A204.1 (cell line): ENCODE measurements at regions not wholly inside any gene's neighbourhood (a gene's known extent, or its start where the extent isn't known, plus 50 kb on each side); places are given as distances from the start of the nearest gene placed in this dataset.
"Not testable (repeated sequence)": the region's sequence is repeated elsewhere in the genome, so short reads cannot be mapped to it uniquely, and the experiment has no call there.

Experiments
- FAIRE-seq: peaks from 2 replicates; lab custom pipeline; 2012; peaks lifted over from hg19 to GRCh38; lab: Jason Lieb, UNC

GRCh38 chr5:103804711-103805110 lies 242.1 kb upstream of the NUDT12 start:
- no peak for FAIRE-seq

- no peak for FAIRE-seq
Measured at GRCh38 chr5:103801681-103802080, 239.1 kb upstream of the NUDT12 start.

DNA sequence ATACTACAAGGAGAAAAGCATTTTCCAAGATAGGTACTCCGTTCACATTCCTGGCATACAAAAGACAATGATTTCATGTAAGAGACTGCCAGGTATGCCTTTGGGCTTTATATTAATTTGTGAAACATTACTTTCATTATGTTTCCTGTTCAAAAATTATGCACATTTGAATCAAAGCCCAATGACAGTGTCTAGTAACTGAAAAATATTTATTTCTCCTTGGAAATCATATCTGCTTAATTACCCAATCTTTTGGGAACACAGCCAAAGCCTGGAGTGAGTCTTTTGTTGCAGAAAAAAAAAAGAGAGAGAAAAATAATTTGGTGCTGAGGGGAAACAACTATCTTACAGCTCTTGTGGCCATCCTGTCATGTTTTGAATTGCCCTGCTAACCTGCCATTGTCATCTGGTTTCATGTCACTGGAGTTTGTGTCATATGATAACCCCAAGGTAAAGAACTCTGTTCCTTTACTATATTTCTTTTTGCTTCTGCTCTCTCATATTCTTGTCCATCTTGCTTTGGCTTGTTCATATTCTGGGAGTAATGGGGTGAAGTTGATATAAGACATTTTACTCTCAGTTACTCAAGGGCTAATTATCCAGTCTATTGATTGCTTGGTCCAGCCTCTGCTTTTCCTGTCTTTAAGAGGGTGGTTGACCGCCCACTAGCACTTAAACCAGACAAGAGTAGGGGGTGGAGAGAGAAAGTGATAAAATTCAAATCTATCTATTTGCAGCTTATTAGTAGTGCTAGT lies 238.3 kb upstream of the NUDT12 start:
- FAIRE-seq, result no peak

GRCh38 chr5:103793595-103794182 lies 231.1 kb upstream of the NUDT12 start:
- FAIRE-seq, result no peak

- no peak for FAIRE-seq
Measured at GRCh38 chr5:103785569-103785968, 223.0 kb upstream of the NUDT12 start.

DNA sequence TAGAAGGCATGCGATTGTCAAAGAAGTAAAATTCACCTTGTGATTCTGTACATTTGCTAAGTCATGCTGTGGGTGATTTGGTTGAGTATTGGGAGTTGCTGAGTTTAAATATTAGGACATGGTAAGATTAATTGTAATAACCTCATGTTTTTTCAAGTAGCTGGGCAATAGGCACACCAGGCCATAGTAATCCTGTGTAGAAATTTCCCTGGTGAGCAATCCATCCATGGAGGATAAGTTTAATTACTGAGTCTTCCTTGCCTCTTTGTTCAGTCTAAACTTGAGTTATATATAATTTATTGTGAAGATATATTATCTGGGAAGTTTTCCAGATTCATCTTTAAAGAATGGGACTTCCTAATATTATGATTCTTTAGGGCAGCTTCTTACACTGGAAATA lies 221.1 kb upstream of the NUDT12 start:
- no peak for FAIRE-seq

- no peak for FAIRE-seq
Measured at GRCh38 chr5:103780794-103781193, 218.2 kb upstream of the NUDT12 start.

DNA sequence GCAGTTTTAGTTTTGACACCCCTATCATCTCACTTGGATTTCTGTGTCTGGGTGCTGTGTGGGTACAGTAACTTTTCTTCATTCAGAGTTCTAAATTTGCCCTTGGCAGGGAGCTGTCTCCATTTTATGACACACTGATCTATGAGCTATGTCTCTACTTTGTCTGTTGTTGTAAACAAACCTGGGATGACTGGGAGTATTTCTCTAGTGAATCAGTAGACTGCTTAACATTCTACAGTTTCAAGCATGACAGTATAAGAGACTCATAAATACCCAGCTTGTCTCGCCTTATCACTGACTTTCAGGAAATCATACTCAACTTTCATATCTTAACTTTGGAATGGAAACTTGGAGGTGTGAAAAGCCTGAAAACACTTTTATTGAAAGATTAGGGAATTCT lies 212.1 kb upstream of the NUDT12 start:
- FAIRE-seq, result no peak

- FAIRE-seq, result no peak
Measured at GRCh38 chr5:103772248-103772647, 209.7 kb upstream of the NUDT12 start.

DNA sequence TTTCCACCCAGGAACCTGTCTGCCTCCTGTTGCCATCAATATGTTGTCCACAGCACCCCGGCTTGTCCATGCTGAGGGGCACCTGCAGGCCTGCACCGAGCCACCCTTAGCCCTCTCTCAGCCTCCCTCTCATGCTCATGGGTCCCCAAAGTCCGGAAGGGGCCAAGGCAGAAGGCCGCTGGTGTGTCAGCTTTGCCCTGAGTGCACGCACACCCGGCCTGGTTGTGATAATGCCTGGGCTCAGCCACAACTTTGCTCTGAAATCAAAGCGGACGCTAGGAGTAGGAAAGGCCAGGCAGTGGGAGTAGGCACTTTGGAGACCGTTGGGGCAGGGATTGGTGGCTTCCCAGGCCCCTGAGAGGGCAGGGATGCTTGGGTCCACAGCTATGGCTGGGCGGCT lies 201.8 kb upstream of the NUDT12 start:
- no peak for FAIRE-seq

DNA sequence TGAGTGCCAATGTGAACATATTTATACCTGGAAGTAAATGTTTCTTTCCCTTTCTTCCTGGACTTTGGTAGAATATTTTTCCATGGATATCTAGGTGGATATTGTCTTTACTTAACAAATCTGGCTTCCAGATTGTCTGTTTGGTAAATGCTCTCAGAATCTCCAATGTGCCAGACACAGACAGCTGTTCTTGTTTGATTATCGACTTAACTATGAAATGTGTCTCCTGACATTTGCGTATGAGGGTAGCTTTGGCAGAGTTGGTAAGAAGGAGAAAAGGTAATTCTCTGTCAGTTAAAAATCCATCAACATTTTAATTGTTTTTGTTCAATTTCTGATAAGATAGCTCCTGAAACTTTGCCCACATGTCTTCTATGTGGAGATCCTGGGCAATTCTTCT lies 196.4 kb upstream of the NUDT12 start:
- FAIRE-seq, result no peak

DNA sequence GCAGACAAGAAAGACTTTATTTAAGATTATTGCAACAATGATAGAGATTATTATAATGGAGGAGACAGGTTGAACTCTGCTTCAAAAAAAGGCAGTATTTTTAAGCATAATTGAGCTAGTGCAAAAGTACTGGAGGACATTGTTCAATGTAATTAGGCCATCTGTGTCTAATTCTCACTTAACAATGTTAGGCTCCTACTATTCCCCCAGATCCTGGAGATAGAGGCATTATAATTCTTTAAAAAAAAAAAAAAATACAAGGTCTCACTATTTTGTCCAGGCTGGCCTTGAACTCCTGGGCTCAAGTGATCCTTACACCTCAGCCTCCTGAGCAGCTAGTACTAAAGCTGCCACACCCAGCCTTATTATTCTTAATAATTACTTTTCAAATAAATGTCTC lies 193.4 kb upstream of the NUDT12 start:
- no peak for FAIRE-seq

GRCh38 chr5:103745353-103746065 lies 182.9 kb upstream of the NUDT12 start:
- no peak for FAIRE-seq

- FAIRE-seq, result no peak
Measured at GRCh38 chr5:103744159-103744558, 181.6 kb upstream of the NUDT12 start.

- no peak for FAIRE-seq
Measured at GRCh38 chr5:103743421-103743820, 180.8 kb upstream of the NUDT12 start.

- no peak for FAIRE-seq
Measured at GRCh38 chr5:103741984-103742383, 179.4 kb upstream of the NUDT12 start.

DNA sequence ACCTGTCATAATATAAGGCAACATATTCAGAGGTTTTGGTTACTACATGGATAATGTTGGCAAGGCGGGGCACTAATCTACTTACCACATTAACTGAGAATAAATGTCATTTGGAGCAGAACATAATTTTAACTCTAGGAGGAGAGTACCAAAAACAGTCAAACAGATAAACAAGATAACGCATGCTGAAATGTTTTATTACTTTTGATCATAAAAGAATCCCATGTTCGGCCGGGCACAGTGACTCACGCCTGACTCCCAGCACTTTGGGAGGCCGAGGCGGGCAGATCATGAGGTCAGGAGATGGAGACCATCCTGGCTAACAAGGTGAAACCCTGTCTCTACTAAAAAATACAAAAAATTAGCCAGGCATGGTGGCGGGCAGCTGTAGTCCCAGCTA lies 173.8 kb upstream of the NUDT12 start:
- FAIRE-seq, result not testable (repeated sequence)

- no peak for FAIRE-seq
Measured at GRCh38 chr5:103724271-103724670, 161.7 kb upstream of the NUDT12 start.

DNA sequence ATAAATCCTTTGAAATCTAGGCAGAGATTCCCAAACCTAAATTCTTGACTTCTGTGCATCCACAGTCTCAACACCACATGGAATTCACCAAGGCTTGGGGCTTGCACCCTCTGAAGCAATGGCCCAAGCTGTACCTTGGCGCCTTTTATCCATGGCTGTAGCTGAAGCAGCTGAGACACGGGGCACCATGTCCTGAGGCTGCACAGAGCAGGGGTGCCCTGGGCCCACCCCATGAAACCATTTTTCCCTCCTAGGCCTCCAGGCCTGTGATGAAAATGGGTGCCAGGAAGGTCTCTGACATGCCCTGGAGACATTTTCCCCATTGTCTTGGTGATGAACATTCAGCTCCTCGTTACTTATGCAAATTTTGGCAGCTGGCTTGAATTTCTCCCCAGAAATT lies 158.6 kb upstream of the NUDT12 start:
- no peak for FAIRE-seq

DNA sequence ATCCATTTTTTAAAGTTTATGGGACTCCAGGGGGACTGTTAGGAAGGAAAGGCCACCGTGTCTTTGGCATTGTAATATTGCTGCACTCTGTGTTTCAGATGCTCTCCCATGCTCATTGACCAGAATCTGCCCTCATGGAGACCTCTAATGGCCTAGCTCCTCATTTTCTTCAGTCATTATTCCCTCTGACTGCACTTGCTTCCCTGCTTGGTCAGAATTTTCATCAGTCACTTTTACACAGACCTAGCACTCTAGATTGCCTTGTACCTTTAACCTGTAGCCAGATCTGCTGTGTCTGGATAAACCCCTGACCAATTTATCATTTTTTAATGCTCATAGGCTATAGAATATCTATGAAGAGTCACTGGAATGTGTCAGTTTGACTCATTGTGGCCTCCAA lies 155.5 kb upstream of the NUDT12 start:
- no peak for FAIRE-seq

GRCh38 chr5:103708601-103709000 lies 146.0 kb upstream of the NUDT12 start:
- FAIRE-seq, result no peak

- no peak for FAIRE-seq
Measured at GRCh38 chr5:103706939-103707682, 144.5 kb upstream of the NUDT12 start.

- no peak for FAIRE-seq
Measured at GRCh38 chr5:103703617-103704016, 141.0 kb upstream of the NUDT12 start.
